Bronchial epithelial cell (primary cell): ENCODE measurements at regions not wholly inside any gene's neighbourhood (a gene's known extent, or its start where the extent isn't known, plus 50 kb on each side); places are given as distances from the start of the nearest gene placed in this dataset.
A peak's percentile ranks its signal among the peaks of the same experiment; 100 is the strongest.

ENCODE experiments used
- DNase-seq: peaks from one replicate; pipeline ENCODE4 v3.0.0-alpha.2; 2010; ENCODE audit warnings: low read depth
- FAIRE-seq: peaks from 2 replicates; lab custom pipeline; 2011; peaks lifted over from hg19 to GRCh38; lab: Jason Lieb, UNC
- H3K27me3 ChIP-seq: 2 replicates; pipeline ENCODE4 v1.5.1; 2011; ENCODE audit warnings: low read length; ENCODE audit not compliant: control insufficient read depth, insufficient read depth
- H3K36me3 ChIP-seq: 2 replicates; pipeline ENCODE4 v1.5.1; 2011; ENCODE audit warnings: low read length; ENCODE audit not compliant: control insufficient read depth, insufficient read depth
- H3K4me3 ChIP-seq: 2 replicates; pipeline ENCODE4 v1.5.1; 2011; ENCODE audit warnings: mild to moderate bottlenecking, low read depth, low read length, control low read depth
- CTCF ChIP-seq: IDR thresholded peaks from 2 replicates; pipeline ENCODE4 v1.5.1; 2011; ENCODE audit warnings: mild to moderate bottlenecking, moderate library complexity, low read length, control low read depth, inconsistent platforms; ENCODE audit not compliant: insufficient read depth, severe bottlenecking

GRCh38 chr6:144460327-144461095 is 175.4 kb downstream of the UTRN start:
- DNase-seq (no peak), FAIRE-seq (no peak)
- Histone ChIP-seq H3K36me3 (no peaks in the 10 kb centered on the region), H3K27me3 (no peaks in the 10 kb centered on the region), H3K4me3 (no peak overlapping the region)
- no peak for TF ChIP-seq CTCF

- no peaks in the 10 kb centered on the region for H3K27me3 ChIP-seq
- DNase-seq, result no peak
- no peaks in the 10 kb centered on the region for H3K36me3 ChIP-seq
- FAIRE-seq, result no peak
- no peak overlapping the region for H3K4me3 ChIP-seq
- no peak for TF ChIP-seq CTCF
These were observed 176.9 kb downstream of the UTRN start for GRCh38 chr6:144462058-144462457.

GRCh38 chr6:144466716-144467115 is 181.6 kb downstream of the UTRN start:
- DNase-seq, result no peak
- no peak for FAIRE-seq
- Histone ChIP-seq H3K36me3 (no peaks in the 10 kb centered on the region), H3K27me3 (no peaks in the 10 kb centered on the region), H3K4me3 (no peak overlapping the region)
- TF ChIP-seq CTCF, result no peak

- TF ChIP-seq CTCF, result no peak
- no peaks in the 10 kb centered on the region for H3K27me3 ChIP-seq
- no peak overlapping the region for H3K4me3 ChIP-seq
- peak; percentile 65 for DNase-seq
- no peaks in the 10 kb centered on the region for H3K36me3 ChIP-seq
- FAIRE-seq, result no peak
These were observed 182.1 kb downstream of the UTRN start for GRCh38 chr6:144467172-144467762.

GRCh38 chr6:144467921-144468320 is 182.8 kb downstream of the UTRN start:
- no peaks in the 10 kb centered on the region for H3K27me3 ChIP-seq
- H3K4me3 ChIP-seq, result no peak overlapping the region
- no peaks in the 10 kb centered on the region for H3K36me3 ChIP-seq
- FAIRE-seq (no peak), DNase-seq (no peak)
- TF ChIP-seq CTCF, result no peak
